H9 (cell line): ENCODE measurements at regions not wholly inside any gene's neighbourhood (a gene's known extent, or its start where the extent isn't known, plus 50 kb on each side); places are given as distances from the start of the nearest gene placed in this dataset.

Experiments used
- DNase-seq: peaks from one replicate; pipeline ENCODE4 v3.0.0-alpha.2; 2017
- H2AFZ ChIP-seq: one replicate; pipeline ENCODE4 v1.6.1; 2013; ENCODE audit warnings: mild to moderate bottlenecking, low read length, control low read depth, moderate library complexity
- H2AK5ac ChIP-seq: 2 replicates; pipeline ENCODE4 v1.6.1; 2013; ENCODE audit warnings: low read length, control low read depth, mixed read lengths; ENCODE audit not compliant: insufficient read length
- H2BK120ac ChIP-seq: one replicate; pipeline ENCODE4 v1.6.1; 2013; ENCODE audit warnings: low read depth, mild to moderate bottlenecking, low read length, control low read depth, inconsistent platforms; ENCODE audit not compliant: poor library complexity, severe bottlenecking
- H2BK12ac ChIP-seq: 2 replicates; pipeline ENCODE4 v1.6.1; 2013; ENCODE audit warnings: low read length, control low read depth, mixed read lengths, low read depth; ENCODE audit not compliant: insufficient read length
- H2BK15ac ChIP-seq: 2 replicates; pipeline ENCODE4 v1.6.1; 2013; ENCODE audit warnings: low read depth, low read length, control low read depth
- H2BK20ac ChIP-seq: one replicate; pipeline ENCODE4 v1.6.1; 2013; ENCODE audit warnings: low read depth, mild to moderate bottlenecking, low read length, control low read depth, inconsistent platforms; ENCODE audit not compliant: poor library complexity, severe bottlenecking
- H2BK5ac ChIP-seq: 2 replicates; pipeline ENCODE4 v1.6.1; 2013; ENCODE audit warnings: low read length, control low read depth, mixed read lengths; ENCODE audit not compliant: insufficient read length
- H3K14ac ChIP-seq: 2 replicates; pipeline ENCODE4 v1.6.1; 2013; ENCODE audit warnings: low read length, control low read depth; ENCODE audit not compliant: insufficient read depth
- H3K18ac ChIP-seq: 2 replicates; pipeline ENCODE4 v1.6.1; 2013; ENCODE audit warnings: low read depth, mild to moderate bottlenecking, mixed read lengths, low read length, control low read depth; ENCODE audit not compliant: insufficient read length
- H3K23ac ChIP-seq: 2 replicates; pipeline ENCODE4 v1.6.1; 2013; ENCODE audit warnings: low read length, control low read depth, mixed read lengths, low read depth; ENCODE audit not compliant: insufficient read length
- H3K23me2 ChIP-seq: 2 replicates; pipeline ENCODE4 v1.6.1; 2013; ENCODE audit warnings: low read depth, mild to moderate bottlenecking, mixed read lengths, low read length, control low read depth; ENCODE audit not compliant: insufficient read length, poor library complexity, severe bottlenecking
- H3K27ac ChIP-seq: 2 replicates; pipeline ENCODE4 v1.5.1; 2013; ENCODE audit warnings: low read length, control low read depth, mixed read lengths, low read depth; ENCODE audit not compliant: insufficient read length
- H3K27me3 ChIP-seq: 2 replicates; pipeline ENCODE4 v1.6.1; 2013; ENCODE audit warnings: low read length, control low read depth, inconsistent platforms; ENCODE audit not compliant: insufficient read depth
- H3K4ac ChIP-seq: 2 replicates; pipeline ENCODE4 v1.6.1; 2013; ENCODE audit warnings: low read depth, mild to moderate bottlenecking, control low read depth, inconsistent platforms, low read length, moderate library complexity
- H3K4me1 ChIP-seq: 2 replicates; pipeline ENCODE4 v1.6.1; 2013; ENCODE audit warnings: low read length, control low read depth, inconsistent platforms; ENCODE audit not compliant: insufficient read depth
- H3K4me2 ChIP-seq: 2 replicates; pipeline ENCODE4 v1.6.1; 2013; ENCODE audit warnings: low read length, control low read depth, mixed read lengths; ENCODE audit not compliant: insufficient read length, insufficient read depth
- H3K56ac ChIP-seq: 2 replicates; pipeline ENCODE4 v1.6.1; 2013; ENCODE audit warnings: low read depth, mild to moderate bottlenecking, mixed read lengths, low read length, control low read depth; ENCODE audit not compliant: insufficient read length
- H3K79me1 ChIP-seq: 2 replicates; pipeline ENCODE4 v1.6.1; 2013; ENCODE audit warnings: low read depth, mild to moderate bottlenecking, moderate library complexity, low read length, control low read depth, inconsistent platforms; ENCODE audit not compliant: insufficient read depth, poor library complexity, severe bottlenecking
- H3K79me2 ChIP-seq: 2 replicates; pipeline ENCODE4 v1.6.1; 2013; ENCODE audit warnings: low read length, control low read depth, inconsistent platforms; ENCODE audit not compliant: insufficient read depth
- H3K9ac ChIP-seq: 2 replicates; pipeline ENCODE4 v1.6.1; 2013; ENCODE audit warnings: low read length, control low read depth, mixed read lengths; ENCODE audit not compliant: insufficient read length; ENCODE audit errors: extremely low read depth
- H3K9me3 ChIP-seq: one replicate; pipeline ENCODE4 v1.6.1; 2013; ENCODE audit warnings: low read depth, low read length, inconsistent platforms; ENCODE audit not compliant: control insufficient read depth
- H3T11ph ChIP-seq: one replicate; pipeline ENCODE4 v1.6.1; 2013; ENCODE audit warnings: mild to moderate bottlenecking, low read length, control low read depth, inconsistent platforms
- H4K20me1 ChIP-seq: one replicate; pipeline ENCODE4 v1.6.1; 2013; ENCODE audit not compliant: control insufficient read depth, insufficient read length, insufficient read depth
- H4K5ac ChIP-seq: 2 replicates; pipeline ENCODE4 v1.6.1; 2013; ENCODE audit warnings: low read depth, mild to moderate bottlenecking, mixed read lengths, low read length, control low read depth; ENCODE audit not compliant: insufficient read length
- H4K8ac ChIP-seq: replicated peaks from 2 replicates; pipeline ENCODE4 v1.6.1; 2013; ENCODE audit warnings: low read length, control low read depth, mixed read lengths, low read depth; ENCODE audit not compliant: insufficient read length
- H4K91ac ChIP-seq: 2 replicates; pipeline ENCODE4 v1.6.1; 2013; ENCODE audit warnings: low read depth, mild to moderate bottlenecking, moderate library complexity, mixed read lengths, low read length, control low read depth; ENCODE audit not compliant: insufficient read length
- H3K27ac Mint-ChIP-seq, 3 experiments: 2 replicates in 2 of 3; 3 replicates in 1 of 3; pipeline ENCODE4 v1.8.0; 2020 to 2021; ENCODE audit warnings: mixed read lengths in 3 of 3, mild to moderate bottlenecking in 1 of 3, moderate library complexity in 1 of 3
- H3K27me3 Mint-ChIP-seq: 2 replicates; pipeline ENCODE4 v1.8.0; 2021; ENCODE audit warnings: low read depth, mild to moderate bottlenecking, moderate library complexity, mixed read lengths
- H3K36me3 Mint-ChIP-seq, 3 experiments: 2 replicates in 2 of 3; 3 replicates in 1 of 3; pipeline ENCODE4 v1.8.0; 2020 to 2021; ENCODE audit warnings: low read depth in 3 of 3, mixed read lengths in 3 of 3; ENCODE audit not compliant: insufficient read depth in 1 of 3
- H3K4me1 Mint-ChIP-seq, 2 experiments: 2 replicates each; pipeline ENCODE4 v1.8.0; 2020; ENCODE audit warnings: mixed read lengths in 2 of 2
- H3K4me3 Mint-ChIP-seq, 2 experiments: 2 replicates in 1 of 2; 3 replicates in 1 of 2; pipeline ENCODE4 v1.8.0; 2020 to 2021; ENCODE audit warnings: mild to moderate bottlenecking in 2 of 2, mixed read lengths in 2 of 2, moderate library complexity in 1 of 2
- H3K9me3 Mint-ChIP-seq, 2 experiments: 2 replicates in 1 of 2; 3 replicates in 1 of 2; pipeline ENCODE4 v1.8.0; 2020; ENCODE audit warnings: mild to moderate bottlenecking in 2 of 2, mixed read lengths in 2 of 2, moderate library complexity in 1 of 2
- WGBS: extraction: QIAGEN DNeasy Blood & Tissue Kit; methylation state at CpG from one replicate; pipeline ENCODE4 v1.1.7; 2013; ENCODE audit warnings: missing lambda C conversion rate, low lambda C conversion rate, mixed read lengths; ENCODE audit not compliant: insufficient read length; ENCODE audit errors: extremely low coverage; 5-methylcytosine and 5-hydroxymethylcytosine counted together
- TF ChIP-seq, protein P1 (sequence below): fragments of 200-600 bp; sonication (generic); conservative IDR thresholded peaks from 3 replicates; pipeline ENCODE4 v1.8.0; 2021; ENCODE audit warnings: antibody characterized with exemption, mild to moderate bottlenecking

DNA sequence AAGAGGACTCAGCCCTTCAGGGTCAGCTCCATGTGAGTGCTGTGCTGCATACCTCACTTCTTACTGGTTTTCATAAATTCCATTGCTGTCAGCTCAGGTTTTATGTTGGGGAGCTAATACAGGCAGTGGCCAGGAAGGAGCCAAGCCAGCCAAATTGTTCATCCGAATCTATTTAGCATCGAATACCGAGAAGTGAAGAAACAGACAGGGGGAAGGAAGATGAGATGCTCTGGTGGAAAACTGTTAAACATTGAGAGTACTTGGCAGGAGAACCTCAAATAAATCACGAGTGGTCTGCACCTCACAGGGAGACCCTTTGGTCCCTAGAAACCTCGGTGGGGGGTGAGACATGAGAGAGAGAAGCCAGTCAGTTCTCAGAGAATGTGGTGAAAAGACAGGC, 196.0 kb upstream of the TMEM72 start:
- no peaks in the 10 kb centered on the region for H3K9me3 Mint-ChIP-seq

More for the DNA sequence above, 196.0 kb upstream of the TMEM72 start:
- H3K4me1 ChIP-seq = no peaks in the 10 kb centered on the region
- no peaks in the 10 kb centered on the region for H3K9me3 ChIP-seq
- H4K5ac ChIP-seq = no peak overlapping the region
- H3K79me2 ChIP-seq = no peaks in the 10 kb centered on the region
- no peak overlapping the region for H3K4me2 ChIP-seq
- no peak overlapping the region for H3K23ac ChIP-seq
- H3K18ac ChIP-seq = no peak overlapping the region
- no peaks in the 10 kb centered on the region for H3K23me2 ChIP-seq
- H3K9ac ChIP-seq = no peak overlapping the region
- no peak overlapping the region for H3K27ac Mint-ChIP-seq
- no peak overlapping the region for H3K4me3 Mint-ChIP-seq
- H3K27me3 Mint-ChIP-seq = no peaks in the 10 kb centered on the region
- no peak overlapping the region for H2AK5ac ChIP-seq
- H2BK20ac ChIP-seq = no peak overlapping the region
- no peak overlapping the region for H3K27ac ChIP-seq
- TF ChIP-seq, protein P1, sequence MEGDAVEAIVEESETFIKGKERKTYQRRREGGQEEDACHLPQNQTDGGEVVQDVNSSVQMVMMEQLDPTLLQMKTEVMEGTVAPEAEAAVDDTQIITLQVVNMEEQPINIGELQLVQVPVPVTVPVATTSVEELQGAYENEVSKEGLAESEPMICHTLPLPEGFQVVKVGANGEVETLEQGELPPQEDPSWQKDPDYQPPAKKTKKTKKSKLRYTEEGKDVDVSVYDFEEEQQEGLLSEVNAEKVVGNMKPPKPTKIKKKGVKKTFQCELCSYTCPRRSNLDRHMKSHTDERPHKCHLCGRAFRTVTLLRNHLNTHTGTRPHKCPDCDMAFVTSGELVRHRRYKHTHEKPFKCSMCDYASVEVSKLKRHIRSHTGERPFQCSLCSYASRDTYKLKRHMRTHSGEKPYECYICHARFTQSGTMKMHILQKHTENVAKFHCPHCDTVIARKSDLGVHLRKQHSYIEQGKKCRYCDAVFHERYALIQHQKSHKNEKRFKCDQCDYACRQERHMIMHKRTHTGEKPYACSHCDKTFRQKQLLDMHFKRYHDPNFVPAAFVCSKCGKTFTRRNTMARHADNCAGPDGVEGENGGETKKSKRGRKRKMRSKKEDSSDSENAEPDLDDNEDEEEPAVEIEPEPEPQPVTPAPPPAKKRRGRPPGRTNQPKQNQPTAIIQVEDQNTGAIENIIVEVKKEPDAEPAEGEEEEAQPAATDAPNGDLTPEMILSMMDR = no peak
- no peak overlapping the region for H2BK120ac ChIP-seq
- H3K36me3 Mint-ChIP-seq = no peaks in the 10 kb centered on the region
- H3K79me1 ChIP-seq = no peaks in the 10 kb centered on the region
- H2BK12ac ChIP-seq = no peak overlapping the region
- H4K91ac ChIP-seq = no peak overlapping the region
- H4K20me1 ChIP-seq = no peaks in the 10 kb centered on the region
- H3K4ac ChIP-seq = no peak overlapping the region
- H2AFZ ChIP-seq = no peak overlapping the region
- H3T11ph ChIP-seq = no peak overlapping the region
- no peak overlapping the region for H3K56ac ChIP-seq
- H3K14ac ChIP-seq = no peak overlapping the region
- no peaks in the 10 kb centered on the region for H3K4me1 Mint-ChIP-seq
- H3K27me3 ChIP-seq = no peaks in the 10 kb centered on the region
- no CpG with 5 or more reads among the region's 5 CpGs for WGBS
- H2BK15ac ChIP-seq = no peak overlapping the region
- DNase-seq = no peak
- H4K8ac ChIP-seq = no peak overlapping the region
- no peak overlapping the region for H2BK5ac ChIP-seq
